ENCODE measurements at regions not wholly inside any gene's neighbourhood (a gene's known extent, or its start where the extent isn't known, plus 50 kb on each side); places are given as distances from the start of the nearest gene placed in this dataset.

GRCh38 chr11:42093541-42093940 lies 634.1 kb upstream of the LRRC4C start:
- POLR2A ChIA-PET = no interaction called here
- ATAC-seq (ENCODE audit: low read depth) (no peak), DNase-seq (no peak)
- CTCF ChIA-PET = no interaction called here
- Mint-ChIP-seq H3K27ac (no peak overlapping the region), H3K27me3 (no peaks in the 10 kb centered on the region), H3K9me3 (peaks cover 12% of the 10 kb centered on the region), H3K36me3 (ENCODE audit: low read depth) (no peaks in the 10 kb centered on the region), H3K4me3 (no peak overlapping the region), H3K4me1 (no peaks in the 10 kb centered on the region)
- intact Hi-C loops (cut with micrococcal nuclease) = no loop called here
- no peak for TF ChIP-seq CTCF (IDR thresholded peaks at IDR 0.05)

- DNase-seq (no peak), ATAC-seq (ENCODE audit: low read depth) (no peak)
- Mint-ChIP-seq H3K9me3 (peaks cover 9% of the 10 kb centered on the region), H3K4me3 (no peak overlapping the region), H3K4me1 (no peaks in the 10 kb centered on the region), H3K27me3 (no peaks in the 10 kb centered on the region), H3K36me3 (ENCODE audit: low read depth) (no peaks in the 10 kb centered on the region), H3K27ac (no peak overlapping the region)
- CTCF ChIA-PET = no interaction called here
- intact Hi-C loops (cut with micrococcal nuclease) = no loop called here
- POLR2A ChIA-PET = no interaction called here
- TF ChIP-seq CTCF (IDR thresholded peaks at IDR 0.05) = no peak
Observed at GRCh38 chr11:42098075-42098474, 638.6 kb upstream of the LRRC4C start.

- peaks cover 2% of the 10 kb centered on the region for H3K9me3 Mint-ChIP-seq
- ChIA-PET CTCF (no interaction called here), POLR2A (no interaction called here)
- no peak for TF ChIP-seq CTCF (IDR thresholded peaks at IDR 0.05)
- H3K4me3 Mint-ChIP-seq = no peak overlapping the region
- H3K27me3 Mint-ChIP-seq = no peaks in the 10 kb centered on the region
- ATAC-seq (ENCODE audit: low read depth) (no peak), DNase-seq (no peak)
- H3K4me1 Mint-ChIP-seq = no peaks in the 10 kb centered on the region
- H3K36me3 Mint-ChIP-seq (ENCODE audit: low read depth) = no peaks in the 10 kb centered on the region
- intact Hi-C loops (cut with micrococcal nuclease) = no loop called here
- no peak overlapping the region for H3K27ac Mint-ChIP-seq
Observed at GRCh38 chr11:42112866-42113265, 653.4 kb upstream of the LRRC4C start.

- CTCF ChIA-PET = no interaction called here
Observed at GRCh38 chr11:42114927-42115326, 655.5 kb upstream of the LRRC4C start.

GRCh38 chr11:42138454-42138853 lies 679.0 kb upstream of the LRRC4C start:
- no peaks in the 10 kb centered on the region for H3K27me3 Mint-ChIP-seq
- H3K4me3 Mint-ChIP-seq = no peak overlapping the region
- intact Hi-C loops (cut with micrococcal nuclease) = no loop called here
- POLR2A ChIA-PET = no interaction called here
- H3K36me3 Mint-ChIP-seq (ENCODE audit: low read depth) = no peaks in the 10 kb centered on the region
- no peak for ATAC-seq (ENCODE audit: low read depth)
- H3K9me3 Mint-ChIP-seq = peaks cover 3% of the 10 kb centered on the region
- no peak for TF ChIP-seq CTCF (IDR thresholded peaks at IDR 0.05)
- H3K4me1 Mint-ChIP-seq = no peaks in the 10 kb centered on the region
- CTCF ChIA-PET = no interaction called here
- no peak for DNase-seq
- H3K27ac Mint-ChIP-seq = no peak overlapping the region

More at GRCh38 chr11:42114927-42115326, 655.5 kb upstream of the LRRC4C start:
- H3K9me3 Mint-ChIP-seq = peaks cover 2% of the 10 kb centered on the region
- H3K4me3 Mint-ChIP-seq = no peak overlapping the region
- H3K4me1 Mint-ChIP-seq = no peaks in the 10 kb centered on the region
- POLR2A ChIA-PET = no interaction called here
- DNase-seq = no peak
- intact Hi-C loops (cut with micrococcal nuclease) = no loop called here
- ATAC-seq (ENCODE audit: low read depth) = no peak
- TF ChIP-seq CTCF (IDR thresholded peaks at IDR 0.05) = no peak
- H3K36me3 Mint-ChIP-seq (ENCODE audit: low read depth) = no peaks in the 10 kb centered on the region
- no peak overlapping the region for H3K27ac Mint-ChIP-seq
- no peaks in the 10 kb centered on the region for H3K27me3 Mint-ChIP-seq

All from activated B cell treated with CpG ODN at 0.5 μM for 24 hours (primary cell).